ENCODE measurements at regions not wholly inside any gene's neighbourhood (a gene's known extent, or its start where the extent isn't known, plus 50 kb on each side); places are given as distances from the start of the nearest gene placed in this dataset.

- no peak for DNase-seq
These were observed 54.7 kb upstream of the CRHR1 start for GRCh38 chr17:45729294-45729907.

DNA sequence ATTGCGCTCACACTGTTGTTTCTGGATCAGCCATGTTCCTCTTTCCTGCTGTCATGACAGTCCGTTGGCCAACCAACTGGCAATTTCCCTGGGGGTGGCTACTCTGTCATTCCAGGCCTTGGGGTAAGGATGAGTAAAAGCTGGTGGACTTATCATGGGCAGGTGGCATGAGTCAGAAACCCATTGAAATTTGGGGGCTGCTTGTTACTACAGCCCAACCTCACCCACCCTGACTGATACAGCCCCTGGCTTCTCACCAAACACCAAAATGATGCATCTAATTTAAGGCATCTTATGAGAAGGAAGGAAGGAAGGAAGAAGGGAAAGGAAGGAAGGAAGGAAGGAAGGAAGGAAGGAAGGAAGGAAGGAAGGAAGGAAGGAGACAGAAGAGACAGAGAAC lies 53.9 kb upstream of the CRHR1 start:
- no peak for DNase-seq

GRCh38 chr17:45731459-45731858 lies 52.7 kb upstream of the CRHR1 start:
- no peak for DNase-seq

DNA sequence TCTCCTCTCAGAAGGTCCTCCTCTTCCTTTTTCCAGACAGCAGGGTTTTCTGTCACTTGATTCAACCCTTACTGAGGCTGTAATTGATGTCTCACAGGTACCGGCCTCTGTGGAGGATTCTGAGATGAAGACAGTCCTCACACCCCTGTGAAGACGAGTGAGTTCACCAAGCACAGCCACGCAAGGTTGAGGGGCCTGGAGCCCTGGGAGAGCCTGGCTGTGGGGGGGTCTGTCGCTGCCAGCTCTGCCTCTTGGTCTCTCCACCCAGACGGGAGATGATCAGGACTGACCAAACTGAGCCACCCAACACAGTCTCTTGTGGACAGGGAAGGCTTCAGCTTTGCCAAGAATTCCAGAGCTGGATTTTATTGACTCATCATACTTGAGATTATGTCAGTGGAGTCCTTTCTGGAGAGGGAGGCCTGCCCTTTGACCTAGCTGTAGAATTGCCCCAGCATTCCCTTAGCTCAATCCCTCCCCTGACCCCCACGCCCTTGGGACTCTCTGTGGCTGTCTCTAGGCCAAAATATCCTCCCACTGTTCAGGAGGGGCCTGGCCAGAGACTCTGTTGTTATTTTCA lies 51.1 kb upstream of the CRHR1 start:
- DNase-seq: no peak

- DNase-seq: no peak
These were observed 50.3 kb upstream of the CRHR1 start for GRCh38 chr17:45733781-45734180.
